Dedifferentiated amniotic fluid mesenchymal stem cell (primary cell): ENCODE measurements at regions not wholly inside any gene's neighbourhood (a gene's known extent, or its start where the extent isn't known, plus 50 kb on each side); places are given as distances from the start of the nearest gene placed in this dataset.

ENCODE experiments used
- DNase-seq: peaks from one replicate; pipeline ENCODE4 v3.0.0-alpha.2; 2016; ENCODE audit errors: extremely low spot score

DNA sequence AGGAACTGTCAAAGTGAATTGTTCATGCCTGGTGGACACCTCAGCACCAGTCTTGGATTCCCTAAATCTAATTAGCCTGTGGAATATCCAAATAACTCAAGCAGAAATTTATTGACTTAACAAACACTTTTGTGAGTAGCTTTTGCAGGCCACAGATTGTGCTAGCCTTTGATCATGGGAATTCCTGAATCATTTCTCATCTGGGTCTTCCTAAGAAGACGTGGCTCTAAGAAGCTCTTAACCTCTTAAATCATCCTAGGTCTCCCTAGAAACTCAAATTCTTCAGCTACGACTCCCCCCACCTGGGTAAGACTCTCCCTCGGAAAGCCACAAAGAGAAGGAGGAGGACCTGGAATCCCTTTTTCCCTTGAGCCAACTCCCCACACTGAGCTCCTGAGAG, 53.8 kb upstream of the PSEN2 start:
- no peak for DNase-seq

DNA sequence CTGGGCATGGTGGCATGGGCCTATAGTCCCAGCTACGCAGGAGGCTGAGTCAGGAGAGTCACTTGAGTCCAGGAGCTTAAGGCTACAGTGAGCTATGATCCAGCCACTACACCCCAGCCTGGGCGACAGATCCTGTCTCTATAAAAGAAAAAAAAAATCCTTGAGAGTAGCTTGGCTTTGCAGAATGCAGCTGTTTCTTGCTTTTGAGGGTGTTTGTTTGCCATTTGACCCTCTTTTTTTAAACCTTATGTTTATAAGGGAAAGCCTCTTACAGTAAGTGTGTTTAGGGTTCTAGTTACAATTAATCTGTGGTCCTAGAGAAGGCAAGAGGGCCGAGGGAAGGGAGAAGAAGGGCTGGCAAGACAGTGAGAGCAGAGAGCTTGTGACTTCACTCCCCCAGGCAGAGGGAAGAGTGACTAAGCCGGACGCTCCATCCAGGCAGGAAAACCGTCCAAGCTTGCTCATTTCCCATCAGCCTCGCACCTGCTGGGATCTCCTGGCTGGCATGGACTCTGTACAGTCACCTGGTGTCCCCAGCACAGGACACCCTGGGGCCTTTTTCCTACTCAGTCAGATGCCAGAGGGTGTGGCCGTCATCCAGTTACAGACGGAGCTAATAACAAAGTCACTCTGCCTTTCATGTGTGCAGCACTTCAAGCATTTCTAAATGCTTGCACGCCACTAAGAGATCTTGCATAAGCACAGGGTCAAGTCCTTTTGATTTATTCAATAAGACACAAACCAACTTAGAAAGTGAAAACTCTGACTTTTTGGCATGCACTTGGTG, 55.5 kb upstream of the PSEN2 start:
- peak; percentile 91 for DNase-seq

DNA sequence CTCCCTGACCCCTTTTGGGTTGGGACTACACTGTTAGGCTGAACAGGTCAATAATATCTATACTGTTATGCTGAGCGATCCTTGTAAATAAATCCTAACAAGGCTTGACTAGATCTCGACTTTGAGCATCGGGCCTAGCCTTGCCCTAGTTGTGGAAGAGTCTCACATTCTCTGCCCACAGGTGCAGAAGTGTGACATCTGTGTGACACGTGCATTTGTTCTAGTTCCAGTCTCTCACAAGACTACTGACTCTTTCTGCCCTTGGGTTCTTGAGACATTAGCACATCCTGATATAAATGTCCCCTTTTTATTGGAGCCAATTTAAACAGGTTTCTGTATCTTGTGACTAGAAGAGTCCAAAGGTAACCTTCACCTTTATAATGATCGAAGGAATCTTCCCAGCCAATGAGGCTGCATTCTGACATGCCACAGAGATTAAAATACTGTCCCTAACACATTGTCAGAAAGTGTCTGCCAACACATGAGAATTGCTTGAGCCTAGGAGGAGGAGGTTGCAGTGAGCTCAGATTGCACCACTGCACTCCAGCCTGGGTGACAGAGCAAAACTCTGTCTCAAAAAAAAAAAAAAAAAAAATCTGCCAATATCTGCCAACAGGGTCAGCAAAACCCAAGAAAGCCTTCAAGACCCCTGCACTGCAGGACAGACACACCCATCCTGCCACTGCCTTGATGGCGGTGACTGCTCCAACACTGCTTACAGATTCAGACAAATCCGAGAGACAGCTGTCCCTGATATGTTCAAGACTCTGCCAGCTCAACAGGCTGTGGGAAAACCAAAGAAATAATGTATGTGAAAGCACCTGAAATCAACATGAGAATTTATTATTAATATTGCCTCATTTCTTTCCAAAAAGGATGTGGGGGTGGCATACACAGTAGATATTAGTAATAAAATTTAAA, 56.5 kb upstream of the PSEN2 start:
- DNase-seq, result no peak

DNA sequence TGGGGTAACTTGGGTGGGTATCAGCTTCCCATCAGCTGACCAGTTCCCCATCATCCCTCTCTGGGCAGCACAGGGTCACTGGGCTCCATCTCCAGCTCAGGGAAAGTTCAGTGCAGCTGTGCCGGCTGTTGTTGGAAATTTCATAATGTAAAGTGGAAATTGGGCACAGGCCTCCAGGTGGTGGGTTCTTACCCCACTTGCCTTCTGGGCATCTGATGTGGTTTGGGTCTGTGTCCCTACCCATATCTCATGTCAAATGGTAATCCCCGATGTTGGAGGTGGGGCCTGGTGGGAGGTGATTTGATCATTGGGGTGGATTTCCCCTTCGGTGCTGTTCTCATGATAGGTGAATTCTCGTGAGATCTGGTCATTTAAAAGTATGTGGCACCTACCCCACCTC, 59.7 kb upstream of the PSEN2 start:
- DNase-seq, result no peak

DNA sequence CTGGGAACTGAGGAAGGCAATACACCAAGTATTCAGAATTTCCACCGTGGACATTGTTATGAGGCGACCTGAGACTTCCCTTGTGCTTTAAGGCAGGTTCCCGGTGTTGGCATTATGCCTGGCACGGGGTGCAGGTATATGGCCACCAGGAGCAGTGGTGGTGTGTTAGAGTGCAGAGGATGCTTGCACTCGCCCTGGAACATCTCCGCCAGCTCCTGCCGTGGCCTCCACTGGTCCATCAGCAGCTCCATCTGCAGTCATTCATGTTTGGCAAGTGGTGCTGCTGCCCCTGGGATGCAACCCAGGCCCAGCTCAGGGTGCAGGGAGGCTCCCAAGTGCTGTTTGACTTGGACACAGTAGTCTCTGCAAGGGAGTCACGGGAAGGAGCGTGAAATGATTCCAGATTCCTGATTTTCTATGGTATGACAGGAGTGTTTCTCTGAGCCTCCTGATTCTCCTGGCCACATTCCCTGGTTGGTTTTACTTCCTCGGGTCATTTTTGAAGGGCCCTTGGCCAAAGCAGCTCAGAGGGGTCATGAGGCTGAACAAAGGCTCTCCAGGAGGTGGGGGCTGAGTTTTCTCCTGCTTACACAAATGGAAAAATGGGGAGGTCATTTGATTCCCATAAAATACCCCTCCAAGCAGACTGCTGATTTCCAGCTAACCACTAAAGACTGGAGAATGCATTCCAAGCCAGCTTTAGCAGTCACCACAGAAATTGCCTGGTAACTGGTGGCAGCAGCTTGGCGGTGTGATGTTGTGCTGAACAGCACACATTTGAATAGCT, 60.4 kb upstream of the PSEN2 start:
- DNase-seq, result peak; percentile 68

DNA sequence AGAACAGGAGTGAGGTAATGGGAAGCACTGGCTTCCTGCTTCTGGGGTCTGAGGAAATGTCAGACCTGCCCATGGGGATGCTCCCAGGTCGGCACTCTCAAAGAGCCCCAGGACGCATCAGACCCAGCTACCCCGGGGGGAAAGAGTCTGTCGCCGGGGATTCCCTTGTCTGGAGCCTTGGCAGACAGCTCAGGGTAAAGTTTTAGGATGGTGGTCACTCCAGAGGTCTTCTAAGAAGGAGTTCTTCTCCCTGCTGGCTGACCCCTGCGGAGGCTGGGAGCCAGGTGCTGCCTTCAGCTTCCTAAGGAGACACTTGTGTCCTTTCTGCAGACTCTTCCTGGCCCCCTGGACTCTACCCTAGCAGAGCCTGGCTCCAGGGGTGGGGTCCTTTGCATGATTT, 61.9 kb upstream of the PSEN2 start:
- no peak for DNase-seq

DNA sequence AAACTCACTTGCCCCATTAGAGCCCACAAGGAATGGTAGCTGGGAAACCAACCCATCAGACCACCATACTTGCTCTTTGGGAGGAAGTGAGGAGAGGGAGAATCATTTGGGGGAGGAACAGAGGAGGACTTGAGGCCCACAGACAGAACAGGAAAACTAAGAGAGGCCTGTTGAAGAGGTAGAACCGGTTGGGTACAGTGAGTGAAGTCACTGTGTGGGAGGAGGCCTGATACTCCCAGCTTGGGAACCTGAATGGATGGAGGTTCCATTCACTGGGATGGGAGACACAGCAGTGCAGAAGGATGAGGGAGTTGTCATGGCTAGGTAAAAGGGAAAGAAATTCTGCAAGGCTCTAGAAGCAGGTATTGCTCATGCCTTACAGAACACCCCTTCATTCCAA, 63.4 kb upstream of the PSEN2 start:
- no peak for DNase-seq

DNA sequence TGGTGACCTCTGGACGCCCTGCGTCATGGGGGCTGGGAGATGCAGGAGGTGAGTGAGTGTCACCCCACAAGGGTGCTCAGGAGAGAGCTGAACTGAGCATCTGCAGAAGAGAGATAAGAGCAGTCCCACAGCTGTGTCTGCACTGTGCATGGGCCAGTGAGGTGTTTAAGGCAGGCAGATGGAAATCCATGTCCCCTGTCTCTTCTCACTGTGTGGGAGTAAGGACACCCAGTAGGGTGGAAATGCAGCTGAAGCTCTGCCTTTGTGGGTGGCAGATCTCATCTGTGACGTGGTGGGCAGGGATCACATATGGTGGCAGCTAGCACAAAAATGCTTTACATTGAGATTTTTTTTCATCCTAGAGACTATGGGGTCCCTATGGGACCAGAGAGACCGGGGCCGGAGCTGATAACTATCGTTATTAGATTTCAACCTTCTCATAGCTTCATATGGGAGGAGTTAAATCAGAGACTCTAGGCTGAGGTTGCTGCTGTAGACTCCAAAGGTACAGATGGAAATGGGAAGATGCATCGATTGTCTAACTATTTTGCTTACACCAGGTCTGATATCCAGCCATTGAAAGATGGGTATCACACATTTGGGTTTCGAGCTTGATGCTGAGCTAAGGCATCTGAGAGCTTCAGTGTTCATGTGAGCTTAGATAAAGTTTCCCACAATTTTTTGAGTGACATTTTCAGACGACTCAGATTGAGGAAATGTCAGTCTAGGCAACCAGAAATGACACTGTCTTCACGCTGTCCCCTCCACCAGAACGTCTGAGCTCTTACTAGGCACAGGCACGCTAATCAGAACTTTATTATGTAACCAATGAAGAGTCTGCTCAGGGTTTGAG, 65.3 kb upstream of the PSEN2 start:
- no peak for DNase-seq

DNA sequence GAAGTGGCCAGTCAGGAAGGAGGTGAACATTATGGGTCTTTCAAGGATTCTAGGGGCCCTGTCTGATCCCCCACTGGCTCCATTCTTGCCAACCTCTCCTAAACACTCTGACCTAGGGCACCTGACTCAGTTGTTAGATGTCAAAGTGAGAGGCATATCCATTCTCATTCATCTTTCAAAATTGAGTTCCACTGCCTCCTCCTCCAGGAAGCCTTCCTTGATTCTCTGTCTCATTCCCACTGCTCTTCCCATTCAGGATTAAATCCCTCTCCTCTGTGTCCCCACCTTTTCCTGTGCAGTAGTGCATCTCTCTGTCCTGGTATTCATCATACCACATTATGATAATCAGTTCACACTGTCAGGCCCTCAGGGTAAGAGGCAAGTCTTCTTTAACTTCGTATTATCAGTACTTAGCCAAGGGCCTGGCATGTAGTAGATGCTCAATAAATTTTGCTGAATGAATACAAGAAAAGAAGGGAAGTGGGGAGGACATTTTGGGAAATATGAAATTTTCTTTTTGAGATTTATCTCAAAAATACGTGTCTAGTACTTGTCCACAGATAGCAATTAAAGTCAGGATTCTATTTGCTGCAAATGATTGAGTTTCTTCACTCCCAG, 61.8 kb upstream of the ITPKB start:
- no peak for DNase-seq

DNA sequence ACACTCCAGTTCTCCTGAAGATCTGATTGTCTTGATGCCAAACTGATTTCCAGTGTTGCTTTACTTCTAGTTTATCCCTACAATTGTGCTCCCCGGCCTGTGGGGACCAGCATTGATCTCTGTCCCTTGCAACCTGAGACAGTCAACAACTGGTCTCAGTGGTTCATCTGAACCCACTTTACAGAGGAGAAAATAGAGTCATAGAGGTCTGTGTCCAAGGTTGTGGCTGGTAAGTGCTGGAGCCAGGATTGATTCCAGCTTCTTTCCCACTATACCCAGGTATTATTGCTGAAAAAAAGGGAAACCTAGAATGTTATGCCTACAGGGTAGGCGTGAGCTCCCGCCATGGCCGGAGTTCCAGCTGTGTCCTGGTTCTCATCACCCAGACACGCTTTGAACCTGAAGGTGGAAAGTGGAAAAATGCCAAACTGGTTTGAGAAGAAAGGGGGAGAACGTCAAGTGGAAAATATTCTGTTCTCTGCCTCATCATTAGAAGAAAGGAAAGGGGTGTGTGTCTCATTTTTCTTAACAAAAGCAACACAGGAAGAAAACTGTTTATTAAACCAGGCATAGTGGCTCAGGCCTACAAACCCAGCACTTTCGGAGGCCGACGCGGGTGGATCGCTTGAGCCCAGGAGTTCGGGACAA, 60.7 kb upstream of the ITPKB start:
- DNase-seq, result no peak

DNA sequence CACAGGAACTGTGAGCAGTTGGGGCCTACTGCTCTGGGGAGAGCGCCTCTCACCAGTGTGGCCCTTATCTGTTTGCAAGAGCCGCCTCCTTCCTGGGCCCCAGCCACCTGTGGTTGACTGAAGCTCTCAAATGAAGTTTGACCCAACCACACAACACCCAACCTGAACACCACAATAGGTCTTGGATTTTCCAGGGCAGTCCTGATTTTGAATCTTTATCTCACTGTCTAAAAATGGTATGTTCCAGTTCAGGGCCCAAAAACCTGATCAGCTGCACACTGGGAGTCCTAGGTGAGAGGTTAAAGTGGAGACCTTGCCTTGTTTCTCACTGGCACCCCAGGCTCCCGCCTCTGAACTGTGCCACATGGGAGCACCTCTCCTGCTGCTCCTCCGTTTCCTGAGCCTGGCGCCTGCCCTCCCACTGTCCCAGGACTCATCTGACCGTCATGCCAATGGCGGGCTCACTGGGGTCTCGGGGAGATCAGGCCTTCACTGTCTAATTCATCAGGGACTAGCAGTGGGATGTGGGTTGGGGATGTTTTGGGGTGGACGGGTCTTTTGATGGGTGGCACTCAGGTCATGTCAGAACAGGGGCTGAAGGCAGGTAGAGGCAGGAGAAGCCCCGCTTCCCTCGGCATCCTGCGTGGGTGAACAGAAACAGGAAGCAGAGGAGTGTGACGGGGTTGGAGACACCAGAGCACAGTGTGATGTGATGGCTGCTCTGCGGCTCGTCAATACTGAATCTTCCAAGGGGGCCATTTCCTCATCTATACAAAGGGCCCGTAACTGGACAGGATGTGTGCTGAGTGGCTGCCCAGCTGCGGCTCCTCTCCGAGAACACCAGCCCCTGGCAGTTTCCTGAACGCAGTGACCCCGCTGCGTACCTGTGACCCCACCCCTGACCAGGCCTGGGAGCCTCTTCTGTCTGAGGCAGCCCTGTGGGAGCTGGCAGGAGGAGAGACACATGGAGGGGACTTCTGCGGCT, 59.6 kb upstream of the ITPKB start:
- DNase-seq, result no peak

DNA sequence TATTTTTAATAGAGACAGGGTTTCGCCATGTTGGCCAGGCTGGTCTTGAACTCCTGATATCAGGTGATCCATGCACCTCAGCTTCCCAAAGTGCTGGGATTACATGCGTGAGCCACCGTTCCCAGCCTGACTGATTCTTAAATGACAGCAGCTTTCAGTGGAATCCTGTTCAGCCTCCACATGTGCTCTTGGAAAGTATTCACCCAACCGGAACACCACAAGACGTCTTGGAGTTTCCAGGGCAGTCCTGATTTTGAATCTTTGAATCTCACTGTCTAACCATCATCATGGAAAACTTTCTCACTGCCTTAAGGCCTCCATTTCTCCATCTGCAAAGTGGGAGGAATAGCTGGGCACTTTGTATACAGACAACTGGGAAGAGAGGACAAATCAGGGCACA, 58.1 kb upstream of the ITPKB start:
- DNase-seq, result no peak

DNA sequence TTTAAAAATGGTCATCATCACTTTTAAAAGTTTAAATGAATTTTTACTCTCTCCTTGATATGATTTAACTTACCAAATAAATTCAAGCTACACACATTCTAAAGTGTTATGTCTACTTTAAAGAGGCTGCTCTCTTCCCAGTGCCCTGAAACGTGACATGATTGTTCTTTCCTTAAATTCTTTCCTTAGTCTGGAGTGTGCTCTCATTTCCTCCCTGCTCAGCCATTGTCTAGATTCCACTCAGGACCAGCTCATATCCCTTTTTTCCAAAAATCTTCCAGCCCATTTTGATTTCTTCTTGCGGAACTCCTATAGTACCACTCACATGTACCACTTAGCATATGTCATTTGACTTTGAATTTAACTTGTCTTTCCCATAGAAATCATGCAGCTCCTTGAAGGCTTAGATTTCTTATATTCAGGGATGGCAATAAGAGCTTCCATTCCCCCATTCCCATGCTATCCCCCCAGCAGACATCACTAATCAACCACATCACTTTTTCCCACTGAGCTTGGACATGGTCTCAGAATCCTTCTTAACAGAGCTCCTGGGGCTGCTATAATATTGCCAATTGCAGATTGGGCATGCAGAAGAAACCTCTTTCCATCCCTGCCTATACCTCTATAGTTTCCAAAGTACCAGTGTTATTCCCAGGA, 54.7 kb upstream of the ITPKB start:
- DNase-seq, result no peak

DNA sequence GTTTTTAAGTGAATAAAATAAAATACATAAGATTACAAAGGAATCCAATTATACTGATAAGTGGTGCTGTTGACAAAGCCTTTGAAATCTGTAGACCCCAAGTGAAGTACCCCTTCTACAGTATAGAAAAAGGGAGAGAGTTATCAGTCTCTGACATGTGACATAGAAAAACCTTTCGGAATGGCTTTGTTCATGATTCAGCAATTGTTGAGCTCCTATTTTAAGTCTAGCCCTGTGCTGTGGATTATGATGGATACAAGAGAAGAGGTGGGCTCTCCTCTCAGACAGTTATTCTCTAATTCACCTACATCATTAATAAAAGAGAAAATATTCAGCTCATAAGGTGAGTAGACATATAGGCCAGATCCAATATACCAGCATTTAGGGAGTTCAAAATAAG, 53.3 kb upstream of the ITPKB start:
- DNase-seq, result no peak

DNA sequence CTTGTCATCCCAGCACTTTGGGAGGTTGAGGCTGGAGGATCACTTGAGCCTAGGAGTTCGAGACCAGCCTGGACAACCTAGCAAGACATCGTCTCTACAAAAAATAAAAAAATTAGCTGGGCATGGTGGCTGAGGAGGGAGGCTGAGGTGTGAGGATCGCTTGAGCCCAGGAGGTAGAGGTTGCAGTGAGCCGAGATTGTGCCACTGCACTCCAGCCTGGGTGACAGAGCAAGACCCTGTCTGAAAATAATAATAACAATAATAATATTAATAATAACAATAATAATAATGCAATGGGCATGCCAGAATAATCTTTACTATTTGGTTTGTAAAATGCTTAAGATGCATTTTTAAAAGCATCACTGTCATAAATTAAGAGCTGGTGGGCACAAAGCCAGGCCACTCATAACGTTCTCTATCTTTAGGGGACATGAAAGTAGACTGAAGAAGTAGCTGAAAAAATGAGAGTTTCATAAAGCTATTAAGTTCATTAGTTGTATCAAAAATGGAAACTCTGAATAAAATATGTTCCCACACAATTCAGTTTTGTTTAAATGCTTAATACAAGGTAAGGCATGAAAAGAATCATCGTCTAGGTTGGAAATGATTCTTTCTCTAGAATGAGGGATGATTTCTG, 51.6 kb upstream of the ITPKB start:
- DNase-seq, result no peak

DNA sequence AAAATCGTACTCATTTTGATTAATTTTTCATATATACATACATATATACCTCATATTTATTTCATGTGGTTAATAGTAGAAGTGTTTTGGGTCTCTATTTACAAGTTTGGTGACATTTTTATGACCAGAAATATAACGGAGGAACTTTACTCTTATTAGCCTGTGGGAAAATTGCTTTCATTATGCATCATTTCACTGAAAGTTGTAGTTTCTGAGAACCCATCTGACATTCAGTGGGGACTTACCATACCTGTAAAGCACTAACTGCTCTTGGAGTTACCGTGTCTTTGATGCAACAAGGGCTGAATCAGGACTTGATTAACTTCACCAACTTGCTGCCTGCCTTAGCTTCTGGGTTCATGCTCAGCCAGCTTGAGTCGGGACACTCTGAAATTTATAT, 49.9 kb upstream of the ITPKB start:
- no peak for DNase-seq
